ENCODE measurements at regions not wholly inside any gene's neighbourhood (a gene's known extent, or its start where the extent isn't known, plus 50 kb on each side); places are given as distances from the start of the nearest gene placed in this dataset.
"Not testable (repeated sequence)": the region's sequence is repeated elsewhere in the genome, so short reads cannot be mapped to it uniquely, and the experiment has no call there.

- no peak for DNase-seq (ENCODE audit: low read depth in 3 of 3)
Observed at GRCh38 chr3:69485489-69485888, 99.6 kb upstream of the FRMD4B start.

GRCh38 chr3:69484507-69485393 lies 98.9 kb upstream of the FRMD4B start:
- DNase-seq (ENCODE audit: low read depth in 3 of 3), result no peak

- DNase-seq (ENCODE audit: low read depth in 3 of 3), result no peak
Observed at GRCh38 chr3:69483449-69483848, 97.6 kb upstream of the FRMD4B start.

- not testable (repeated sequence) for DNase-seq (ENCODE audit: low read depth in 3 of 3)
Observed at GRCh38 chr3:69480986-69481385, 95.1 kb upstream of the FRMD4B start.

- DNase-seq (ENCODE audit: low read depth in 3 of 3), result no peak
Observed at GRCh38 chr3:69474186-69474585, 88.3 kb upstream of the FRMD4B start.

GRCh38 chr3:69472093-69472492 lies 86.2 kb upstream of the FRMD4B start:
- no peak for DNase-seq (ENCODE audit: low read depth in 3 of 3)

- no peak for DNase-seq (ENCODE audit: low read depth in 3 of 3)
Observed at GRCh38 chr3:69463531-69463930, 77.6 kb upstream of the FRMD4B start.

GRCh38 chr3:69462826-69463100 lies 76.9 kb upstream of the FRMD4B start:
- DNase-seq (ENCODE audit: low read depth in 3 of 3), result no peak

- DNase-seq (ENCODE audit: low read depth in 3 of 3), result no peak
Observed at GRCh38 chr3:69462022-69462825, 76.3 kb upstream of the FRMD4B start.

- no peak for DNase-seq (ENCODE audit: low read depth in 3 of 3)
Observed at GRCh38 chr3:69460034-69460433, 74.1 kb upstream of the FRMD4B start.

- no peak for DNase-seq (ENCODE audit: low read depth in 3 of 3)
Observed at GRCh38 chr3:69458803-69459365, 73.0 kb upstream of the FRMD4B start.

GRCh38 chr3:69456631-69457030 lies 70.7 kb upstream of the FRMD4B start:
- DNase-seq (ENCODE audit: low read depth in 3 of 3), result no peak

GRCh38 chr3:69454204-69454787 lies 68.4 kb upstream of the FRMD4B start:
- no peak for DNase-seq (ENCODE audit: low read depth in 3 of 3)

- DNase-seq (ENCODE audit: low read depth in 3 of 3), result no peak
Observed at GRCh38 chr3:69452295-69452694, 66.4 kb upstream of the FRMD4B start.

GRCh38 chr3:69451594-69451993 lies 65.7 kb upstream of the FRMD4B start:
- DNase-seq (ENCODE audit: low read depth in 3 of 3), result no peak

- no peak for DNase-seq (ENCODE audit: low read depth in 3 of 3)
Observed at GRCh38 chr3:69448877-69449276, 63.0 kb upstream of the FRMD4B start.

- no peak for DNase-seq (ENCODE audit: low read depth in 3 of 3)
Observed at GRCh38 chr3:69446402-69447072, 60.6 kb upstream of the FRMD4B start.

- no peak for DNase-seq (ENCODE audit: low read depth in 3 of 3)
Observed at GRCh38 chr3:69445498-69445897, 59.6 kb upstream of the FRMD4B start.

- no peak for DNase-seq (ENCODE audit: low read depth in 3 of 3)
Observed at GRCh38 chr3:69445024-69445423, 59.1 kb upstream of the FRMD4B start.

GRCh38 chr3:69443457-69443920 lies 57.6 kb upstream of the FRMD4B start:
- DNase-seq (ENCODE audit: low read depth in 3 of 3), result no peak

GRCh38 chr3:69442771-69443311 lies 57.0 kb upstream of the FRMD4B start:
- peak in 1 of 3 experiments; percentile 3 for DNase-seq (ENCODE audit: low read depth in 3 of 3)

All from stimulated activated CD4-positive, alpha-beta T cell treated with anti-CD3 and anti-CD28 coated beads, TNF-alpha, amount 100 ng/mL, for 24 hours (primary cell).